ENCODE measurements at regions not wholly inside any gene's neighbourhood (a gene's known extent, or its start where the extent isn't known, plus 50 kb on each side); places are given as distances from the start of the nearest gene placed in this dataset.

- TF ChIP-seq, protein P1, sequence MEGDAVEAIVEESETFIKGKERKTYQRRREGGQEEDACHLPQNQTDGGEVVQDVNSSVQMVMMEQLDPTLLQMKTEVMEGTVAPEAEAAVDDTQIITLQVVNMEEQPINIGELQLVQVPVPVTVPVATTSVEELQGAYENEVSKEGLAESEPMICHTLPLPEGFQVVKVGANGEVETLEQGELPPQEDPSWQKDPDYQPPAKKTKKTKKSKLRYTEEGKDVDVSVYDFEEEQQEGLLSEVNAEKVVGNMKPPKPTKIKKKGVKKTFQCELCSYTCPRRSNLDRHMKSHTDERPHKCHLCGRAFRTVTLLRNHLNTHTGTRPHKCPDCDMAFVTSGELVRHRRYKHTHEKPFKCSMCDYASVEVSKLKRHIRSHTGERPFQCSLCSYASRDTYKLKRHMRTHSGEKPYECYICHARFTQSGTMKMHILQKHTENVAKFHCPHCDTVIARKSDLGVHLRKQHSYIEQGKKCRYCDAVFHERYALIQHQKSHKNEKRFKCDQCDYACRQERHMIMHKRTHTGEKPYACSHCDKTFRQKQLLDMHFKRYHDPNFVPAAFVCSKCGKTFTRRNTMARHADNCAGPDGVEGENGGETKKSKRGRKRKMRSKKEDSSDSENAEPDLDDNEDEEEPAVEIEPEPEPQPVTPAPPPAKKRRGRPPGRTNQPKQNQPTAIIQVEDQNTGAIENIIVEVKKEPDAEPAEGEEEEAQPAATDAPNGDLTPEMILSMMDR (IDR thresholded peaks at IDR 0.05), result no peak
- TF ChIP-seq POLR2AphosphoS5 (IDR thresholded peaks at IDR 0.05) (no peak), POLR2A (IDR thresholded peaks at IDR 0.05) (no peak)
These were observed 528.6 kb upstream of the CELF2 start for GRCh38 chr10:10489076-10489475.
